HL-60 (cell line): ENCODE measurements at regions not wholly inside any gene's neighbourhood (a gene's known extent, or its start where the extent isn't known, plus 50 kb on each side); places are given as distances from the start of the nearest gene placed in this dataset.
"Not testable (repeated sequence)": the region's sequence is repeated elsewhere in the genome, so short reads cannot be mapped to it uniquely, and the experiment has no call there.

Experiments
- DNase-seq, 2 experiments: peaks; one replicate each; pipeline ENCODE4 v3.0.0-alpha.2; 2010 to 2020; ENCODE audit warnings: low read depth in 1 of 2, low spot score in 1 of 2
- H3K27ac ChIP-seq: fragments of 250-450 bp; sonication (Bioruptor Pico); replicated peaks from 2 replicates; pipeline ENCODE4 v1.5.1; 2020; ENCODE audit warnings: mild to moderate bottlenecking, moderate library complexity
- H3K27me3 ChIP-seq: fragments of 250-450 bp; sonication (Bioruptor Pico); 2 replicates; pipeline ENCODE4 v1.5.1; 2021; ENCODE audit warnings: mild to moderate bottlenecking, moderate library complexity; ENCODE audit not compliant: insufficient read depth, poor library complexity, severe bottlenecking
- H3K4me3 ChIP-seq: replicated peaks from 2 replicates; pipeline ENCODE4 v1.5.1; 2011; ENCODE audit warnings: mild to moderate bottlenecking, control low read depth, low read length; ENCODE audit not compliant: insufficient read depth
- GABPA ChIP-seq: IDR thresholded peaks from 2 replicates; pipeline ENCODE4 v1.6.1; 2012; ENCODE audit warnings: low read depth
- POLR2AphosphoS5 ChIP-seq: IDR thresholded peaks from 2 replicates; pipeline ENCODE4 v1.6.1; 2012; ENCODE audit warnings: low read depth
- SPI1 ChIP-seq: IDR thresholded peaks from 2 replicates; pipeline ENCODE4 v1.6.1; 2012; ENCODE audit warnings: low read depth, mild to moderate bottlenecking, borderline replicate concordance
- TF ChIP-seq, protein P1 (sequence below): IDR thresholded peaks from 2 replicates; pipeline ENCODE4 v1.6.1; 2012; ENCODE audit warnings: low read depth; ENCODE audit not compliant: insufficient replicate concordance
- TF ChIP-seq, protein P2 (sequence below): IDR thresholded peaks from one replicate; pipeline ENCODE4 v1.5.1; 2011; ENCODE audit warnings: low read length, control low read depth, inconsistent platforms; ENCODE audit not compliant: insufficient read depth

- no peak for DNase-seq
- Histone ChIP-seq H3K27ac (no peak overlapping the region), H3K27me3 (no peaks in the 10 kb centered on the region), H3K4me3 (no peak overlapping the region)
- TF ChIP-seq SPI1 (no peak), GABPA (no peak), POLR2AphosphoS5 (no peak)
- TF ChIP-seq, protein P1, sequence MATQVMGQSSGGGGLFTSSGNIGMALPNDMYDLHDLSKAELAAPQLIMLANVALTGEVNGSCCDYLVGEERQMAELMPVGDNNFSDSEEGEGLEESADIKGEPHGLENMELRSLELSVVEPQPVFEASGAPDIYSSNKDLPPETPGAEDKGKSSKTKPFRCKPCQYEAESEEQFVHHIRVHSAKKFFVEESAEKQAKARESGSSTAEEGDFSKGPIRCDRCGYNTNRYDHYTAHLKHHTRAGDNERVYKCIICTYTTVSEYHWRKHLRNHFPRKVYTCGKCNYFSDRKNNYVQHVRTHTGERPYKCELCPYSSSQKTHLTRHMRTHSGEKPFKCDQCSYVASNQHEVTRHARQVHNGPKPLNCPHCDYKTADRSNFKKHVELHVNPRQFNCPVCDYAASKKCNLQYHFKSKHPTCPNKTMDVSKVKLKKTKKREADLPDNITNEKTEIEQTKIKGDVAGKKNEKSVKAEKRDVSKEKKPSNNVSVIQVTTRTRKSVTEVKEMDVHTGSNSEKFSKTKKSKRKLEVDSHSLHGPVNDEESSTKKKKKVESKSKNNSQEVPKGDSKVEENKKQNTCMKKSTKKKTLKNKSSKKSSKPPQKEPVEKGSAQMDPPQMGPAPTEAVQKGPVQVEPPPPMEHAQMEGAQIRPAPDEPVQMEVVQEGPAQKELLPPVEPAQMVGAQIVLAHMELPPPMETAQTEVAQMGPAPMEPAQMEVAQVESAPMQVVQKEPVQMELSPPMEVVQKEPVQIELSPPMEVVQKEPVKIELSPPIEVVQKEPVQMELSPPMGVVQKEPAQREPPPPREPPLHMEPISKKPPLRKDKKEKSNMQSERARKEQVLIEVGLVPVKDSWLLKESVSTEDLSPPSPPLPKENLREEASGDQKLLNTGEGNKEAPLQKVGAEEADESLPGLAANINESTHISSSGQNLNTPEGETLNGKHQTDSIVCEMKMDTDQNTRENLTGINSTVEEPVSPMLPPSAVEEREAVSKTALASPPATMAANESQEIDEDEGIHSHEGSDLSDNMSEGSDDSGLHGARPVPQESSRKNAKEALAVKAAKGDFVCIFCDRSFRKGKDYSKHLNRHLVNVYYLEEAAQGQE = no peak
Measured at GRCh38 chr10:117801691-117802090, 245.1 kb downstream of the RAB11FIP2 start.

DNA sequence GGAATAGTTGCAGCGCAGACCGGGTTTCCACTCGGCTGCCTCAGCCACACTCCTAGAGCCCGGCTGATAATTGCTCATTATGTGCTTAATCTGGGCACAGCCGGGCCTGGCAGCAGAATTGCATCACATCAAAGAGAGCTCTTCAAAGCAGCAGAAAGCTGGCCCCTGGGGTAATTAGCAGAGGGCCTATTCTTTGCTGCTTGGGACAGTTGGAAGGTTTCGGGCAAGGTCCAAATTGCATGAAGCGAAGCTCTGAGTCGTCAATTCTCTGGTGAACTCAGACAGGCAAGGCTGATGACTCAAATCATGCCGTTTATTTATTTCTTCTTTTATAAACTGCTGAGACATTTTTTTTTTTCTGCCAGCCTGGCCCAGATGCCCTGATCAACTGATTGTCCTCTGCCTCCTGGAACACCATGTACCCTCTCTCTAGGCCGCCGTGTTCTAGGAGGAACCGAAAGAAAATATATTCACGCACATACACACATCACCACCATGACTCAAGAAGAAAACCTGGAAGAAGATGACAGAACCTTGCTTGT, 242.2 kb downstream of the RAB11FIP2 start:
- H3K27ac ChIP-seq = no peak overlapping the region
- TF ChIP-seq, protein P1 = no peak
- TF ChIP-seq POLR2AphosphoS5 = no peak
- TF ChIP-seq, protein P2, sequence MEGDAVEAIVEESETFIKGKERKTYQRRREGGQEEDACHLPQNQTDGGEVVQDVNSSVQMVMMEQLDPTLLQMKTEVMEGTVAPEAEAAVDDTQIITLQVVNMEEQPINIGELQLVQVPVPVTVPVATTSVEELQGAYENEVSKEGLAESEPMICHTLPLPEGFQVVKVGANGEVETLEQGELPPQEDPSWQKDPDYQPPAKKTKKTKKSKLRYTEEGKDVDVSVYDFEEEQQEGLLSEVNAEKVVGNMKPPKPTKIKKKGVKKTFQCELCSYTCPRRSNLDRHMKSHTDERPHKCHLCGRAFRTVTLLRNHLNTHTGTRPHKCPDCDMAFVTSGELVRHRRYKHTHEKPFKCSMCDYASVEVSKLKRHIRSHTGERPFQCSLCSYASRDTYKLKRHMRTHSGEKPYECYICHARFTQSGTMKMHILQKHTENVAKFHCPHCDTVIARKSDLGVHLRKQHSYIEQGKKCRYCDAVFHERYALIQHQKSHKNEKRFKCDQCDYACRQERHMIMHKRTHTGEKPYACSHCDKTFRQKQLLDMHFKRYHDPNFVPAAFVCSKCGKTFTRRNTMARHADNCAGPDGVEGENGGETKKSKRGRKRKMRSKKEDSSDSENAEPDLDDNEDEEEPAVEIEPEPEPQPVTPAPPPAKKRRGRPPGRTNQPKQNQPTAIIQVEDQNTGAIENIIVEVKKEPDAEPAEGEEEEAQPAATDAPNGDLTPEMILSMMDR = no peak
- TF ChIP-seq GABPA = no peak
- TF ChIP-seq SPI1 = no peak
- DNase-seq = no peak
- no peaks in the 10 kb centered on the region for H3K27me3 ChIP-seq
- no peak overlapping the region for H3K4me3 ChIP-seq

GRCh38 chr10:117805139-117805538, 241.6 kb downstream of the RAB11FIP2 start:
- H3K27ac ChIP-seq = no peak overlapping the region
- DNase-seq = no peak
- H3K4me3 ChIP-seq = no peak overlapping the region
- H3K27me3 ChIP-seq = no peaks in the 10 kb centered on the region
- TF ChIP-seq, protein P1 = no peak

- Histone ChIP-seq H3K27me3 (no peaks in the 10 kb centered on the region), H3K27ac (no peak overlapping the region), H3K4me3 (no peak overlapping the region)
- TF ChIP-seq, protein P2 = no peak
- no peak for TF ChIP-seq GABPA
- TF ChIP-seq, protein P1 = no peak
- no peak for TF ChIP-seq POLR2AphosphoS5
- no peak for TF ChIP-seq SPI1
- DNase-seq = no peak
Measured at GRCh38 chr10:117807441-117807840, 239.3 kb downstream of the RAB11FIP2 start.

- H3K27ac ChIP-seq, H3K27me3 ChIP-seq, H3K4me3 ChIP-seq, DNase-seq: not testable (repeated sequence)
Measured at GRCh38 chr10:117815816-117816215, 230.9 kb downstream of the RAB11FIP2 start.
